ENCODE measurements at regions not wholly inside any gene's neighbourhood (a gene's known extent, or its start where the extent isn't known, plus 50 kb on each side); places are given as distances from the start of the nearest gene placed in this dataset.
"Not testable (repeated sequence)": the region's sequence is repeated elsewhere in the genome, so short reads cannot be mapped to it uniquely, and the experiment has no call there.

GRCh38 chr3:164306042-164306441 lies 772.3 kb downstream of the SI start:
- Histone ChIP-seq H3K27ac (ENCODE audit: low read length) (no peak overlapping the region), H3K36me3 (ENCODE audit: control insufficient read depth in 2 of 2, insufficient read depth in 2 of 2, low read length in 2 of 2) (no peaks in the 10 kb centered on the region)

GRCh38 chr3:164303894-164304293 lies 774.4 kb downstream of the SI start:
- Histone ChIP-seq H3K36me3 (ENCODE audit: control insufficient read depth in 2 of 2, insufficient read depth in 2 of 2, low read length in 2 of 2) (no peaks in the 10 kb centered on the region), H3K9ac (ENCODE audit: low read length in 2 of 2) (no peak overlapping the region), H3K4me3 (ENCODE audit: low read length in 2 of 2) (no peak overlapping the region), H3K27ac (ENCODE audit: low read length) (no peak overlapping the region), H3K27me3 (ENCODE audit: control insufficient read depth in 1 of 2, insufficient read depth in 2 of 2, low read length in 2 of 2) (no peaks in the 10 kb centered on the region), H3K4me1 (ENCODE audit: control insufficient read depth, insufficient read depth, low read length) (no peaks in the 10 kb centered on the region), H3K9me3 (ENCODE audit: control insufficient read depth in 2 of 2, low read length in 2 of 2) (no peaks in the 10 kb centered on the region)

More at GRCh38 chr3:164306042-164306441, 772.3 kb downstream of the SI start:
- Histone ChIP-seq H3K27me3 (ENCODE audit: control insufficient read depth in 1 of 2, insufficient read depth in 2 of 2, low read length in 2 of 2) (no peaks in the 10 kb centered on the region), H3K9ac (ENCODE audit: low read length in 2 of 2) (no peak overlapping the region), H3K4me3 (ENCODE audit: low read length in 2 of 2) (no peak overlapping the region), H3K4me1 (ENCODE audit: control insufficient read depth, insufficient read depth, low read length) (no peaks in the 10 kb centered on the region), H3K9me3 (ENCODE audit: control insufficient read depth in 2 of 2, low read length in 2 of 2) (no peaks in the 10 kb centered on the region)

- no peaks in the 10 kb centered on the region for H3K9me3 ChIP-seq (ENCODE audit: control insufficient read depth in 2 of 2, low read length in 2 of 2)
- no peak overlapping the region for H3K4me3 ChIP-seq (ENCODE audit: low read length in 2 of 2)
Observed at GRCh38 chr3:164302622-164303021, 775.7 kb downstream of the SI start.

GRCh38 chr3:164291486-164291885 lies 786.8 kb downstream of the SI start:
- H3K27me3 ChIP-seq (ENCODE audit: control insufficient read depth in 1 of 2, insufficient read depth in 2 of 2, low read length in 2 of 2); H3K36me3 ChIP-seq (ENCODE audit: control insufficient read depth in 2 of 2, insufficient read depth in 2 of 2, low read length in 2 of 2); H3K4me3 ChIP-seq (ENCODE audit: low read length in 2 of 2); H3K27ac ChIP-seq (ENCODE audit: low read length); H3K4me1 ChIP-seq (ENCODE audit: control insufficient read depth, insufficient read depth, low read length); H3K9ac ChIP-seq (ENCODE audit: low read length in 2 of 2); H3K9me3 ChIP-seq (ENCODE audit: control insufficient read depth in 2 of 2, low read length in 2 of 2): not testable (repeated sequence)

More at GRCh38 chr3:164302622-164303021, 775.7 kb downstream of the SI start:
- Histone ChIP-seq H3K36me3 (ENCODE audit: control insufficient read depth in 2 of 2, insufficient read depth in 2 of 2, low read length in 2 of 2) (no peaks in the 10 kb centered on the region), H3K27me3 (ENCODE audit: control insufficient read depth in 1 of 2, insufficient read depth in 2 of 2, low read length in 2 of 2) (no peaks in the 10 kb centered on the region), H3K27ac (ENCODE audit: low read length) (no peak overlapping the region), H3K4me1 (ENCODE audit: control insufficient read depth, insufficient read depth, low read length) (no peaks in the 10 kb centered on the region), H3K9ac (ENCODE audit: low read length in 2 of 2) (no peak overlapping the region)

GRCh38 chr3:164278550-164278949 lies 799.7 kb downstream of the SI start:
- Histone ChIP-seq H3K9me3 (ENCODE audit: control insufficient read depth in 2 of 2, low read length in 2 of 2) (peaks cover 3 to 12% of the 10 kb centered on the region in 2 donors), H3K4me1 (ENCODE audit: control insufficient read depth, insufficient read depth, low read length) (no peaks in the 10 kb centered on the region), H3K36me3 (ENCODE audit: control insufficient read depth in 2 of 2, insufficient read depth in 2 of 2, low read length in 2 of 2) (no peaks in the 10 kb centered on the region), H3K9ac (ENCODE audit: low read length in 2 of 2) (no peak overlapping the region), H3K27ac (ENCODE audit: low read length) (no peak overlapping the region), H3K27me3 (ENCODE audit: control insufficient read depth in 1 of 2, insufficient read depth in 2 of 2, low read length in 2 of 2) (no peaks in the 10 kb centered on the region), H3K4me3 (ENCODE audit: low read length in 2 of 2) (no peak overlapping the region)

GRCh38 chr3:164267053-164267452 lies 811.2 kb downstream of the SI start:
- H3K27me3 ChIP-seq (ENCODE audit: control insufficient read depth in 1 of 2, insufficient read depth in 2 of 2, low read length in 2 of 2), result no peaks in the 10 kb centered on the region
- H3K9ac ChIP-seq (ENCODE audit: low read length in 2 of 2), result no peak overlapping the region
- no peaks in the 10 kb centered on the region for H3K36me3 ChIP-seq (ENCODE audit: control insufficient read depth in 2 of 2, insufficient read depth in 2 of 2, low read length in 2 of 2)
- H3K27ac ChIP-seq (ENCODE audit: low read length), result no peak overlapping the region
- no peaks in the 10 kb centered on the region for H3K4me1 ChIP-seq (ENCODE audit: control insufficient read depth, insufficient read depth, low read length)
- peaks cover 2 to 3% of the 10 kb centered on the region in 2 donors for H3K9me3 ChIP-seq (ENCODE audit: control insufficient read depth in 2 of 2, low read length in 2 of 2)
- no peak overlapping the region for H3K4me3 ChIP-seq (ENCODE audit: low read length in 2 of 2)

GRCh38 chr3:164250923-164251322 lies 827.4 kb downstream of the SI start:
- Histone ChIP-seq H3K27me3 (ENCODE audit: control insufficient read depth in 1 of 2, insufficient read depth in 2 of 2, low read length in 2 of 2) (no peaks in the 10 kb centered on the region), H3K4me3 (ENCODE audit: low read length in 2 of 2) (no peak overlapping the region), H3K27ac (ENCODE audit: low read length) (no peak overlapping the region), H3K9ac (ENCODE audit: low read length in 2 of 2) (no peak overlapping the region), H3K9me3 (ENCODE audit: control insufficient read depth in 2 of 2, low read length in 2 of 2) (no peaks in the 10 kb centered on the region), H3K36me3 (ENCODE audit: control insufficient read depth in 2 of 2, insufficient read depth in 2 of 2, low read length in 2 of 2) (no peaks in the 10 kb centered on the region), H3K4me1 (ENCODE audit: control insufficient read depth, insufficient read depth, low read length) (no peaks in the 10 kb centered on the region)

- no peaks in the 10 kb centered on the region for H3K9me3 ChIP-seq (ENCODE audit: control insufficient read depth in 2 of 2, low read length in 2 of 2)
- no peak overlapping the region for H3K9ac ChIP-seq (ENCODE audit: low read length in 2 of 2)
- no peak overlapping the region for H3K27ac ChIP-seq (ENCODE audit: low read length)
- no peak overlapping the region for H3K4me3 ChIP-seq (ENCODE audit: low read length in 2 of 2)
- no peaks in the 10 kb centered on the region for H3K27me3 ChIP-seq (ENCODE audit: control insufficient read depth in 1 of 2, insufficient read depth in 2 of 2, low read length in 2 of 2)
- no peaks in the 10 kb centered on the region for H3K4me1 ChIP-seq (ENCODE audit: control insufficient read depth, insufficient read depth, low read length)
- no peaks in the 10 kb centered on the region for H3K36me3 ChIP-seq (ENCODE audit: control insufficient read depth in 2 of 2, insufficient read depth in 2 of 2, low read length in 2 of 2)
Observed at GRCh38 chr3:164236851-164237250, 841.4 kb downstream of the SI start.

GRCh38 chr3:164235289-164236028 lies 842.8 kb downstream of the SI start:
- Histone ChIP-seq H3K36me3 (ENCODE audit: control insufficient read depth in 2 of 2, insufficient read depth in 2 of 2, low read length in 2 of 2) (no peaks in the 10 kb centered on the region), H3K9me3 (ENCODE audit: control insufficient read depth in 2 of 2, low read length in 2 of 2) (no peaks in the 10 kb centered on the region), H3K9ac (ENCODE audit: low read length in 2 of 2) (no peak overlapping the region), H3K4me3 (ENCODE audit: low read length in 2 of 2) (no peak overlapping the region), H3K27me3 (ENCODE audit: control insufficient read depth in 1 of 2, insufficient read depth in 2 of 2, low read length in 2 of 2) (no peaks in the 10 kb centered on the region), H3K4me1 (ENCODE audit: control insufficient read depth, insufficient read depth, low read length) (no peaks in the 10 kb centered on the region), H3K27ac (ENCODE audit: low read length) (no peak overlapping the region)

GRCh38 chr3:164233951-164234350 lies 844.3 kb downstream of the SI start:
- Histone ChIP-seq H3K27me3 (ENCODE audit: control insufficient read depth in 1 of 2, insufficient read depth in 2 of 2, low read length in 2 of 2) (no peaks in the 10 kb centered on the region), H3K9me3 (ENCODE audit: control insufficient read depth in 2 of 2, low read length in 2 of 2) (no peaks in the 10 kb centered on the region), H3K36me3 (ENCODE audit: control insufficient read depth in 2 of 2, insufficient read depth in 2 of 2, low read length in 2 of 2) (no peaks in the 10 kb centered on the region), H3K9ac (ENCODE audit: low read length in 2 of 2) (no peak overlapping the region), H3K4me1 (ENCODE audit: control insufficient read depth, insufficient read depth, low read length) (no peaks in the 10 kb centered on the region), H3K4me3 (ENCODE audit: low read length in 2 of 2) (no peak overlapping the region), H3K27ac (ENCODE audit: low read length) (no peak overlapping the region)

- Histone ChIP-seq H3K27ac (ENCODE audit: low read length) (no peak overlapping the region), H3K4me1 (ENCODE audit: control insufficient read depth, insufficient read depth, low read length) (no peaks in the 10 kb centered on the region), H3K36me3 (ENCODE audit: control insufficient read depth in 2 of 2, insufficient read depth in 2 of 2, low read length in 2 of 2) (no peaks in the 10 kb centered on the region), H3K4me3 (ENCODE audit: low read length in 2 of 2) (no peak overlapping the region), H3K27me3 (ENCODE audit: control insufficient read depth in 1 of 2, insufficient read depth in 2 of 2, low read length in 2 of 2) (no peaks in the 10 kb centered on the region), H3K9ac (ENCODE audit: low read length in 2 of 2) (no peak overlapping the region), H3K9me3 (ENCODE audit: control insufficient read depth in 2 of 2, low read length in 2 of 2) (no peaks in the 10 kb centered on the region)
Observed at GRCh38 chr3:164231718-164232117, 846.6 kb downstream of the SI start.
